ENCODE measurements at regions not wholly inside any gene's neighbourhood (a gene's known extent, or its start where the extent isn't known, plus 50 kb on each side); places are given as distances from the start of the nearest gene placed in this dataset.

DNA sequence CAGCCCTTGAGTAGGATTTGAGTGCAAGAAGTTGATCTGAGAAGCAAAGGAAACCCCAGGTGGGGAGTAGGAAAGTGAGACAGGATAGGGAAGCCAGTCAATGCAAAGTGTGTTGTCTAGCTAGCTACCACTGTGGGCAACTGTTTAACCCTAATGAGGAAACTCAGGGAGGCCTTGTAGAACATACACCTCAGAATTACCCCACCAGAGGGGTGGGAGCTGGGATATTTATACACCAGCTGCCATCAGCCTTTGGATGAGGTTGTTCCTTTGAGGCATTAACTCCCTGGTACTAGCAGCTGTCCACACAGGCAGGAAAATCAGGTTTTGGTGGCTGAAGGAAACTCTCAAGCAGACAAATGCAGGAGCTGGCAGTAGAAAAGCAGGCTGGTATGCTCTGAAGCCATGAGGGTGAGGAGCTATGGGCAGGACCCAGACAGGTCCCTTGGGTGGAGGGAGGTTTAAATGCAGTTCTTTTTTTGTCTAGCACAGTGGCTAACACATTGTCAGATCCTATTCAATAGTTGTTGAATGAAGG is 60.1 kb upstream of the ARID5B start:
- no peak for TF ChIP-seq POLR2AphosphoS5 (IDR thresholded peaks at IDR 0.05; ENCODE audit: low read depth, low read length)
- TF ChIP-seq TAF1 (IDR thresholded peaks at IDR 0.05; ENCODE audit: borderline replicate concordance, low read depth, low read length): no peak
- TF ChIP-seq POLR2A (IDR thresholded peaks at IDR 0.05; ENCODE audit: low read depth, low read length): no peak

Data from GM12892 (cell line).